RPMI7951 (cell line): ENCODE measurements at regions not wholly inside any gene's neighbourhood (a gene's known extent, or its start where the extent isn't known, plus 50 kb on each side); places are given as distances from the start of the nearest gene placed in this dataset.

Experiments used
- DNase-seq: peaks from one replicate; pipeline ENCODE4 v3.0.0-alpha.2; 2012; ENCODE audit warnings: low read depth

- DNase-seq: no peak
Observed at GRCh38 chr2:147468963-147469362, 375.9 kb upstream of the ACVR2A start.

GRCh38 chr2:147468349-147468748 lies 376.5 kb upstream of the ACVR2A start:
- no peak for DNase-seq

GRCh38 chr2:147467441-147467840 lies 377.4 kb upstream of the ACVR2A start:
- DNase-seq: no peak

GRCh38 chr2:147464737-147465357 lies 380.0 kb upstream of the ACVR2A start:
- no peak for DNase-seq

- DNase-seq: no peak
Observed at GRCh38 chr2:147463881-147464520, 380.8 kb upstream of the ACVR2A start.

- no peak for DNase-seq
Observed at GRCh38 chr2:147460155-147460554, 384.7 kb upstream of the ACVR2A start.

- DNase-seq: no peak
Observed at GRCh38 chr2:147456779-147457178, 388.1 kb upstream of the ACVR2A start.

- no peak for DNase-seq
Observed at GRCh38 chr2:147451902-147452515, 392.8 kb upstream of the ACVR2A start.

- no peak for DNase-seq
Observed at GRCh38 chr2:147450661-147451510, 393.9 kb upstream of the ACVR2A start.

GRCh38 chr2:147449323-147449991 lies 395.4 kb upstream of the ACVR2A start:
- no peak for DNase-seq

GRCh38 chr2:147442816-147443215 lies 402.0 kb upstream of the ACVR2A start:
- DNase-seq: no peak

- no peak for DNase-seq
Observed at GRCh38 chr2:147441182-147441581, 403.6 kb upstream of the ACVR2A start.

- no peak for DNase-seq
Observed at GRCh38 chr2:147440734-147441133, 404.1 kb upstream of the ACVR2A start.

GRCh38 chr2:147439986-147440385 lies 404.8 kb upstream of the ACVR2A start:
- DNase-seq: no peak

- no peak for DNase-seq
Observed at GRCh38 chr2:147438882-147439281, 405.9 kb upstream of the ACVR2A start.

GRCh38 chr2:147433822-147434221 lies 411.0 kb upstream of the ACVR2A start:
- no peak for DNase-seq

- DNase-seq: no peak
Observed at GRCh38 chr2:147430408-147430807, 414.4 kb upstream of the ACVR2A start.

- no peak for DNase-seq
Observed at GRCh38 chr2:147428120-147428747, 416.6 kb upstream of the ACVR2A start.

GRCh38 chr2:147425437-147426029 lies 419.3 kb upstream of the ACVR2A start:
- DNase-seq: no peak

GRCh38 chr2:147424766-147425165 lies 420.1 kb upstream of the ACVR2A start:
- no peak for DNase-seq
